A172 (cell line): ENCODE measurements at regions not wholly inside any gene's neighbourhood (a gene's known extent, or its start where the extent isn't known, plus 50 kb on each side); places are given as distances from the start of the nearest gene placed in this dataset.

ENCODE experiments used
- DNase-seq: peaks from one replicate; pipeline ENCODE4 v3.0.0-alpha.2; 2015; ENCODE audit warnings: low spot score

DNA sequence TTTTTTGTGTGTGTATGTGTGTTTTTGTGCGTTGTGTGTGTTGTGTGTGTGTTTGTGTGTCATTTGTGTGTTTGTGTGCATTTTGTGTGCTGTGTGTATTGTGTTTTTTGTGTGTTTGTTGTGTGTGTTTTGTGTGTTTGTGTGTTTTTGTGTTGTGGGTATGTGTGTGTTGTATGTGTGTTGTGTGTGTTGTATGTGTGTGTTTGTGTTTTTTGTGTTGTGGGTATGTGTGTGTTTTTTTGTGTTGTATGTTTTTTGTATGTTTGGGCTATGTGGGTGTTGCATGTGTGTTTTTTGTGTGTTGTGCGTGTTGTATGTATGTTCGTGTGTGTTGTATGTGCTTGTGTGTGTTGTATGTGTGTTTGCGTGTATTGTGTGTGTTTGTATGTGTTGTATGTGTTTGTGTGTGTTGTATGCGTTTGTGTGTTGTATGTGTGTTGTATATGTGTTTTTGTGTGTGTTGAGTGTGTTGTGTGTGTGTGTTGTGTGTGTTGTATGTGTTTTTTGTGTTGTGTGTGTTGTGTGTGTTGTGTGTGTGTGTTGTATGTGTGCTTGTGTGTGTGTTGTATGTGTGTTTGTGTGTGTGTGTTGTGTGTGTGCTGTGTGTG, 275.3 kb downstream of the HRH4 start:
- DNase-seq, result no peak

DNA sequence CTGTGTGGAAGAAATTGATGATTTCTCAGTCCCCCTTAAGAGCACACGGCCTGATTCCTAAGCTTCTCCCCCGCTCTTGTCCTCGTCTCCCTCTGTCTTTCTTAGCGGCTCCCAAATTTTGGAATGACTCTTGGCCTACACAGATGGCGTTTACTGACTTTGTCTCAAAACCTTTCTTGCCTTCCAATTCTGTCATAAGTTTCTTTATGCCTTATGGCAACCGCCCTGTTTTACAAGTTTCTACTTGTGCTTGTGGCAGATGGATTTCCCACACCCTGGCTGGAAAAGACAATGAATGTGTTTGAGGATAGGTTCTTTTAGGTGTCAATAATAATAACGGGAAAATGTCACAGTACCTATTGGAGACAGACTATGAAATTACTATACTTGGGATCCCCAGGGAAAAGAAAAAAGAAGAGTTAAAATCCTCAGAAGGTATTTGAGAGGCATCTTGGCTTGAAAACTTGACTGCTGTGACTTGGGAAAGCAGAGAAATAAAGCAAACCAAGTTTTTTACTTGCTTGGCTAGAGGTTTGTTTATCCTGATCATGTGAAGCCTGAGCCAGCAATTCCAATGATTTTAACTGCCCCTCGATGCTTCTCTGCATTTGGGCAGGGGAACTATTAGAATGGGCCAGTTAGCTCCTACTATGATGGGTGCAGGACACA, 276.4 kb downstream of the HRH4 start:
- no peak for DNase-seq

DNA sequence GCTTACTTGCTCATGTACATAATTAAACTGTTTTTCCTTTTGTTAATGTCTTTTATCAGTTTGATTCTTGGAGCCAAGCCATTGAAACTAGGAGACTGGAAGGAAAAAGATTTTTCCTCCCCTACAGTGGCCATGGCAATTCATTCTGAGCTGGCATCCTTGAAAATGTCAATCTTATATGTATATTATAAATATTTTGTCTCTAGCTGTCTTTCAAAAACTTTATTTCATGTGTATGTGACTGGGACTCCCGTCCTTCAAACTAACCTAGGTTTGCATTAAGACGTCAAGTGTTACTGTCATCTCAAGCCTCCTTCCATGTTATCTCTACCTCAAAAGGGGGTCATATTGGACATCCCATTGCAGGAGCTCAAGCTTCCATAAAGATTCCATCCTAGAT, 280.4 kb downstream of the HRH4 start:
- no peak for DNase-seq

DNA sequence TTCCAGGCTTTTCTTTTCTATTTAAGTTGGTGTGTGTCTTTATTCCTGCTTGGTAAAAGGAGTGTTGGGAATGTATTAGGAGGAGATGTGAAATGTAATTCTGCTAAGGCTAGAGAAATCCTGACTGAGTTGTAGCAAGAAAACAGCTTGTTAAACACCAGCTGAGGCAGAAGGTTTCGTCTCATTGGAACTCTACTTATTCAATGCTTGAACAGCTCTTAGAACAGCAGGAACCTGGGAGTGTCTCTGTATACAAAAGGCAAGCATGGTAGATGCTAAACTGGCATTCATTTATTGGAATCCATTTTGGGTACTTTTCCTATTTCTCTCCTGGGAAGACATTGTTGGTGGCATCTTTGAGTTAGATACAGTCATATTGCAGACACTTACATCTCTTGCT, 280.9 kb downstream of the HRH4 start:
- no peak for DNase-seq

DNA sequence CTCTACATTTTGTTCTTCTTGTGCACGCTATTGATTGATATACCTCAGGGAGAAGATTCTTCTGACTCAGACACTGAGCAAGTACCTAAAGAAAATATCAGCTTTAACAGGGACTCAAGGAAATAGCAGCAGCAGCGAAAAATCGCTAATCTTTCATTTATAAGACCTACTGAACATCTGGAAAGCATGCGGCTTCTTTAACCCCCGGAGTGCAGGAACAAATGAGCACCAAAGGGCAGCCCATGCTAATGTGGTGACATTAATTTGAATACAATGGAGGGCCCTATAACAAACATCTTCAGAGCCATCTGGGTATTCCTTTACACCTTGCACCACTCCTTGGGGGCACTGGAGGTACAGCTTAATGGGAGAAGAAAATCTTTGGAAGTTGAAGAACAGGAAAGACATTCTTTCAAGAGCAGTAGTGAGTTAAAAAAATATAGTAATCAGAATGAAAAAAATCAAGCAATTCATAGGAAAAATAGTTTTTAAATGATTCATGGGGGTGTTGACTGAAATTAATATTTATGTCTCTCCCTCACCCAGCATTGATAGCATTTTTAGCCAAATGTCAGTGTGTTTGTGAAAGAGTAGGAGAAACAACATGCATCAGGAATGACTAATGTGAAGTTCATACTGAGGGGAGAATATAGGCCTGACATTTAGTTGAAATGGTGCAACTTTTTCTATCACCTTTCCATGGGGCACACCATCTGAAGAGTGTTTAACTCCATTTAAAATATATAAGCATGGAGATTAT, 281.7 kb downstream of the HRH4 start:
- no peak for DNase-seq

DNA sequence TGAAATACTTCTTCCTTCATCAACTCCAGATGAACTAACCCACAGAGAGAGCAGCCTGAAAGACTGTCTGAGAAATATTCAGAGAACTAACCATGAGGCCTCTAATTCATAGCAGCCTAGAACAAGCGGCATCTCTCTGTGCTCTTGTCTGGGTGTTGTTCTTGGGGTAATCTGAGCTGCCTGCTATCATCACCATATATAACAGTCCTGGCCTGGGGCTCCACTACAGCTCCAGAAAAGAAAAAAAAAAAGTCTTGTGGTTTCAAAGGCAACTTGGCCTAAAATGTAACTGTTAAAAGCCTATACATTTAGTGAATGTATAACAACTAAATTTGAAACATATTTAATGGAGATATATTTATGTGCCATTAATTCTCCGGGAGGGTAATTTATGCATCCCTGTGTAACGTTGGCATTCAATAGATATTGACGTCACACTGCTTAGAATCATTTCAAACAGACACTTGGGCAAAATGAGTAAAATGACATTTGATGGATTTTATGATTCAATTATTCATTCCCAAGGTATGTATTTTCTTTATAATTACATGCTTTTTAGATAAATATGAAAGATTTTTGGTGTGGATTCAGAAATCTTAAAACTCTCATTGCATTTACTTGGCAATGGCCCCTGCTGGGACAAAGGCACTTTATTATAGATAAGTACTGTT, 294.3 kb downstream of the HRH4 start:
- DNase-seq, result no peak

DNA sequence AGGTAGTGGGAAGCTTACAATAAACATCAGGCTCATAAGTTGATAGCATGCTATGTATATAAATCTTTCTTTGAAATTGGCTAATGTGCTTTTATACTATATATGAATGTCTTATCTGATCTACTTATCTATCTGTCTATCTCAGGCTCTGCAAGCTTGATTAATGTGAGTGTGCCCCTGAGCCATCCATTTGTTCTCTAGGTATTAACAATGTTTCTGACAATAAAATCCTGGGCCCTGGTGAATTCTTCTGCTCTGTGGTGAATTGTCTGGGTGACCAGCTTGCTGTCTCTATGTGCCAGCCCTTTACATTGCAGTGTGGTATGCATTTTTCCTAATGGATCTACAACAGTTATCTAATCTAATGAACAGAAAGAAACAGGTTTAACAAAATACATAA, 295.9 kb downstream of the HRH4 start:
- DNase-seq, result no peak

DNA sequence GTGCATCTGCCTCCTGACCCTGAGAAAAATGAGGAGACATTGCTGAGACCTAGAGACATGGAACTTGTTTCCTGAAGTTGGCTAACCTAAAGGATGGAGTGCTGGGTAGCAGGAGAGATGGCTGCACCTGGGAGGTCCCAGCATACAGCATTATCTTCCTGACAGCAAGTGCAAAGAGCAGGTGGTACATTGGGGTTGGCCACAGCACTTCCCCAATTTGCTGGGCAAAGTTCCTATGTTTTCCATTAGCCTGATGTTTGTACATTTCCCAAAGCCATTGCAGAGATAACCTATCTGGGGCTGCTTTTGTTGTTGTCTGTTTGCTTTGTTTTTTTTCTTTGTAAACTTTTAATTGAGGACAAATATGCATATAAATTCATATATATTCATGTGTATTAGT, 296.7 kb downstream of the HRH4 start:
- no peak for DNase-seq

DNA sequence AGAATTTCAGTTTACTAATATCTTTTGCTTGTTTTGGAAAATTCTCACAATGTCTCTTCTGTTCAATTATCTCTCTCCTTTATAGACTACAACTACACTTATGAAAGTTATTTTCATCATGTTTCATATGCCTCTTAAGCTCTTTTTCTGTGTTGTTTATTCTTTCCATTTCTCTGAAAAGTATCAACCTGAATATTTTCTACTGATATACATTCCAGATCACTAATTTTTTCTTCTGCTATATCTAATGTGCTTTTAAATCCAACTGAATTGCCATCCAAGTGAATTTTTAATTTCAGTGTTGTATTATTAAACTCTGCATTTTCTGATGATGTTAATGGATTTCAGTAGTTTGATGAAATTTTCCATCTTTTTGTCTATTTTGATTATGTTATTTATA, 301.3 kb downstream of the HRH4 start:
- no peak for DNase-seq

DNA sequence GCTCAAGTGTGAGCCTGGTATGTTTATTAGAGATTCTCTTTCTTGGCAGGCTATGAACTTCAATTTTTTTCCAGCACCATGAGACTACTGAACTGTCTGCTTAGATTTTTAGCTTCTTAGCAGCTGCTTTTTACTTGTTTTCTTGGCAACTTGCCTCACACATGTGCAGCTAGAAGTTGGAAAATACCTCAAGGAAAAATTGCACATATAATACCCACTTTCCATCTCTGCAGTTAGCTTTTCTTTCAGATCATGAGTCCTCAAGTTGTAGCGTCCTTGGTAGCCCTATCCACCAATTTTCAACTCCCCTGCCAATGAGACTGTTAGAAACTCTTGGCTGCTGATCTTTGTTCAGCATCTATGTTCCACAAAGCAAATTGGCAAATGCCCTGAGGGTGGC, 302.1 kb downstream of the HRH4 start:
- DNase-seq, result no peak

DNA sequence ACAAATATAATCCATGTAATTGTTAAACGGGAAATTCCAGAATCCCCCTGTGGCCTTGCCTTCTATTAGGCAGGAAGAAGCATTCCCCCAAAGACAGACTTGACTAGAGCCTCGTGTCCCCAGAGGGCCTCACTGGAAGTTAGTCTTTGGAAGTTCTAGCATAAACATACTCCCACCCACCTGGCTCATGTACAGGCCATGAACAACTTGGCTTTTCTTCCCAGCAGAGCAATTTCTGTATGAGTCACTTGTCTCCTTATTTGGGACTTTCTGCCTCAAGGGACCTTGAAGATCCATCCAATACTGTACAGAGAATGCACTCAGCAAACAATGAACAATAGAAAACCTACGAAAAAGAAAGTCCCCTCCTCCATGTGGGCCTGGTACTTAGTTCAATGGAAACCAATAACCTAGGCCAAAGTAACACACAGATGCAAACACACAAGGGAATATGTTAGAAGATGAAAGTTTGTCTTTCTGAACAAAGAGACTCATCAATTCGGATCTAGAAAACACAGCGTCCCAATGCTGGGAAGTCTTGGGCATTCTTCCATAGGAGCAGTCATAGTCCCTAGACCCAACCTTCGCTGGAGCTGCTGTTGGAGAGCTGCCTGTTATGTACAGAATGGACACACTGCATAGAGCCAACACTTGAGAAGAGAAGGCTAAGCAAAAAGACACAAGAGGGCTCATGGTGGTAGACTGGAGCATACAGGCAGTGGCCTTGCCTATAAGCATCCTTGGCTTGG, 303.5 kb downstream of the HRH4 start:
- no peak for DNase-seq

DNA sequence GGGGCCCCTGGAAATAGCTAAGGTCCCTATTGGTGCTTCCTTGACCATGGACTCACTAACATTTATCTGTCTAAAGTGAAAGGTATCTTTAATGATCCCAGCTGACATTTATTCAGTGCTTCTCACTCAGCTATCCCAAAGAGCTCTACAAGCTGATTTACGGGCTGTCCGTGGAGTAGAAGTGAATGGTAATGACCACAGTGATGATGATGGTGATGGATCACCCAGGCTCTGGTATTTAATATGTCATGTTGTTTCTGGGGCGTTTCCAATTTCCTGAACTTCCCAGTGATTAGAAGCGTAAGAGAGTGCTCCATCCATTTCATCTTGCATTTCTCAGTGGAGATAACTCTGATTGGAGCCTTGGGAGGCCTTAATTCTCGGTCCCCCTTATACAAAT, 304.3 kb downstream of the HRH4 start:
- DNase-seq, result no peak

DNA sequence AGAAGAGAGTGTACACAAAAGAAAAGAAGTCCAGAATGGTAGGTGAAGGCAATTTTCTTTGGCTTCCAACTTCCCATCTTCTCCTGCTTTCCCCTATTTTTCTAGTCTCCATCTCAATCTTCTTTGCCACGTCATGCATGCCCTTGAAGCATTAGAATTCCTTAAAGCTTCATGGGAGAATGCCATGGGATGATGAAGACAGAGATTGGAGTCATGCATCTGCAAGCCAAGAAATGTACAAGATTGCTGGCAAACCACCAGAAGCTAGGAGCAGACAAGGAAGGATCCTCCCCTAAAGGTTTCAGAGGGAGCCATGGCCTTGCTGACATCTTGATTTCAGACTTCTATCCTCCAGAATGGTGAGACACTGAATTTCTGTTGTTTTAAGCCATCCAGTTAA, 305.9 kb downstream of the HRH4 start:
- no peak for DNase-seq

DNA sequence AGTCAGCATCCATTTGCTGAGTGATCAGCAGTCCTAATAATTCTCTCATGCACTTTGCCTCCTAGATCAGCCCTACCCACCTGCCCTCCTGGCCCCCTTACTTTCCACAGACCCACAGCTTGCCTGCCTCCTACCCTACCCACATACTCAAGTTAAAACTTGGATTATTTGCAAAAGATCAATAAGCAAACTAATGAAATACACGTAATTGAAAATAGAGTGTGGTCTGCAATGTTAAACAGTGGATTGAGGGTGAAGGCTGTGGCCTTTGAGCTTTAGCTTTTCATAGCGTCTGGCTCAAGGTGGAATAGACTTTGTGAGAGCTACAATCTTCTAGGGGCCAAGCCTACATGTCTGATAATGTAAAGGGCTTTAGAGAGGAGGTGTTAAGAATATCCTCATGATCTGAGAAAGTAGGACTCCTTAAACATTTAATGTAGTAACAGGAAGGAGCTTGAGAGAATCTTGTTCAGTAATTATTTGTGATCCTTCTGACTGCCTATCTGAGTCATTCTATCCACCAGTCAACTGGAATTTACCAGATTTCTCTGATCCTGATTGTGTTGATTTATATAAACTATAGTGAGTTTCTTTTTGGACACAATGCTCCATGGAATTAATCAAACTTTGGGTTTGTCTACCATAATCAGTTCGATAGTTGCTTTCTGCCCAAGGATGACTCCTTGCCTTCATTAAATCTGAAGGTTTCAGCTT, 310.0 kb downstream of the HRH4 start:
- DNase-seq, result no peak

DNA sequence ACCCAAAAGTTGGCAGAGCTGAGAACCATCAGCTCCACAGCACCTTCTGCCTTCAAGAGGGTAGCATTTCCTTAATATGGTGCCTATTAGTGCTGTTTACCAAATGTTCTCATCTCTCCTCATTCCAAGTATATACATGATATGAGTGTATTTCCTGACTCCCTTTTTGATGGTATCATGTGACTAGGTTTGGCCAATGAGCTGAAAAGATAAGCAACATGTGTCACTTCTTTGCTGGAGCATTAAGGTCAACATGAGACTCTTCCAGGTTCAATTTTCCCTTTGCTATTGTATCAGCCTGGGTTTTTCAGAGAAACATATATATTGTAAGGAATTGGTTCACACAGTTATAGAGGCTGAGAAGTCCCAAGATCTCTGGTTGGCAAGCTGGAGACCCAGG, 310.9 kb downstream of the HRH4 start:
- DNase-seq, result no peak

DNA sequence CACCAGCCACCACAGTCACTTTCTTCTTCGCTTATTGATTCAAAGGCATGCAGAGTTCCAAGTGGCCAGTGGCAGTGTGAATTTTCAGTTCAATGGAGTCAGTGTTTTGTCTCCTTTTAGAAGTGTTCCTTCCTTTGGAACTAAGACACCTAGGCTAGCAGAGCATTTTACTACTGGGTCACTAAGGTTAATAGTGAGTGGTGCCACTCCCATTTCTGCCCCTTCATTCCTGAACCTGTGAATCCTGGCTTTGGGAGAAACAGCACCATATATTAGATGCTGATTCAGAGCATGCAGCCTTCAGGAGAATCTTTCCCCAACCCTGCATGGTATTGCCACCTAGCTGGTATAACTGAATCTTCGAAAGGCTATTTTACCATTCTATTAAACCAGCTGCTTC, 312.7 kb downstream of the HRH4 start:
- no peak for DNase-seq

DNA sequence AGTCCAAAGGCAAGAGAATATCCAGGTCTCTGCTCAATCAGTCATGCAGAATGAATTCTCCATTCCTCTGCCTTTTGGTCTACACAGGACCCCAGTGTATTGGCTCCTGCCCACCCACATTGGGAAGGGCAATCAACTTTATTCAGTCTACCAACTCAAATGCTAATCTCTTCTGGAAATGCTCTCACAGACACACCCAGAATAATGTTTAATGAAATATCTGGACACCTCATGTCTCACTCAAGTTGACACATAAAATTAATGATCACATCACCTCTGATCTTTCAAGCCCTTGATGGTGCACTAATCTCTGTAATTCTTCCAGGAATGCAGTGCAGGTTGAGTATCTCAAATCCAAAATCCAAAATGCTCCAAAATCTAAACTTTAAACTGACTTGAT, 315.6 kb downstream of the HRH4 start:
- no peak for DNase-seq

DNA sequence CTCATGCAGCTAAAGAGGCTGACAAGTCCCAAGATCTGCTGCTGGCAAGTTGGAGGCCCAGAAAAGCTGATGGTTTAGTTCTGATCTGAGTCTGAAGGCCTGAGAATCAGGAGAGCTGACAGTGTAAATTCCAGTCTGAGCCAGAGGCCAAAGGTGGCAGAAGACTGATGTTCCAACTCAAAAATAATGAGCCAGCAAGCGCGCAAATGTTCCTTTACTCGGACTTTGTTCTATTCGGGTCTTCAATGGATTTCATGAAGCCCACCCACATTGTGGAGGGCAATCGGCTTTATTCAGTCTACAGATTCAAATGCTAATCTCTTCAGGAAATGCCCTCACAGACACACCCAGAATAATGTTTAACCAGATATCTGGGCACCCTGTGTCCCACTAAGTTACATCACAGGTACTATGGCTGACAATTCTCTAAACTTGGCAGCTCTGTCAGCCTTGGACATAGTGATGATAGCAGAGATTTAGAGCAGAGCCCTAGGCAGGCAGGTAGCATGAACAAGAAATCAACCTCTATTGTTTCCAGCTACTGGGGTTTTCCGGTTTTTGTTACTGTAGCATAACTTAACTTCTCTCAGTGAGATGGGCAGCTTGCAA, 318.5 kb downstream of the HRH4 start:
- DNase-seq, result no peak

DNA sequence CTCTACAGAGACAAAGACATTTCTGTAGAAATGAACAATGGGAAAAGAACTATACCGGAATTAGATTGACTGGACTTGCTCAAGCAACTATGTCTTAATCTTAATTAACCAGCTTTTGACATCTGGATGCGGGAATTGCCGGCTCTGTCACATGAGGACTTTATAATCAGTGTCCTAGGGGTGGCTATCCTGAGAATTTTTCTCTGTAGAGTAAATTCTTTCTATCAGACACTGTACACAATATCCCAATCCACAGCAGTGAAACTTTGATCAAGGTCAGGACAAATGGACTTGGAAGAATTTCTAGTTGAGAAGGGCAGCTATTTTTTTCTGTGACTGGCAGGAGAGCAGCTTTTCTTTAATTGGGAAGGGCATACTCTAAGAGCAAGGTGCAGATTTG, 322.1 kb downstream of the HRH4 start:
- DNase-seq, result no peak

DNA sequence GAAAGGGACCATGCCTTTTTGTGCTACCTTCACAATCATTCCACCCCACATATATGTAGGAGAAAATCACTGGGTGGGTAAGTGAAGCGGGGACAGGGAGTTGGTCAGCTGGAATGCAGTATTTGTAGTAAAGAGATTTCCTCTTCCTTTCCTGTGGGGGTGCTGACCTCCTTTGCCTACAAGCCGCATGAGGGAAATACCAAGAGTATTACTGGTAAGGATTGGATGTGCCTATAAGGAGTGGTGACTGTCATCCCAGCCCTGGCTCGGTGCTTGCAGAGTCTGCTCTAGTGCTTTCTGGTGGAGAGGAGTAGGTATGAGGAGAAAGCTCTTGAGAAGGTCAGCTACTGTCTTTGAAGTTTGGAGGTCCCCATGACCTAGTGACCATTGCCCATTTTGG, 324.6 kb downstream of the HRH4 start:
- DNase-seq, result no peak

DNA sequence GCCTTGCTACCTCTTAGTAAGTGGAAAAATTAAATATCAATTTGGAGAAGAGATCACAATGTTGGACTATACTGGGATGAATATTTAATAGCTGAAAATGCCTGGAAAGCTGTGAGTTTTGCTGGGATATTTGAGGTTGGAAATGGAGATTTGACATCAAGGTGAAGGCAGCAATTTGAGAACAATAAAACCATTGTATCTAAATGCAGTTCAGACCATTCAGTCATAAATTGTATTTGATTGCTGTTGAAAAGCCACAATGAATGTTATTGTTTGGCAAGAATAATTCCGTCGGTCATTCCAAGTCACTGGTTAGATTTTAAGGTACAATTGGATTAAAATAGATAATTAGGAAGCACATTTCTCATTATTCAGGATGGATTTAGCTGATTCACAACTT, 325.6 kb downstream of the HRH4 start:
- no peak for DNase-seq
